ENCODE measurements at regions not wholly inside any gene's neighbourhood (a gene's known extent, or its start where the extent isn't known, plus 50 kb on each side); places are given as distances from the start of the nearest gene placed in this dataset.

DNA sequence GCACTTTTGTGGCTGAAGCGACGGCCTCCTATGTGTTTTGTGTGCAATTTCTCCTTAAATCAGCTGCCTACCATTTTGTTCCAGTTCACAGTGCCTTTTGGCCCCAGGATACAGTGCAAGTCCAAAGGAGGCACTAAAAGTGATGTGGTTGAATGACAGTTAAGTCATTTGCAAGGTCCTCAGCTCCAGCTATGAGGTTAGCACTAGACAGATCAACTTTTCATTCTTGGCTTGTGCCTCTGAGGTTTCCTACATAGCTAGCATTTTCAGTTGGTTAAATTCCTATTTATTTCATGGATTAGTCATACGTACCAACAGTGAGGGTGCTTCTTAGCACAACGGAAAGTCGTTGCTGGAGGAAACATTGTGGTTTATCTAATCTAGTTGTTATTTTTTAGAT, 59.3 kb upstream of the NTPCR start:
- DNase-seq (ENCODE audit: low read depth, low spot score): peak; percentile 67
- CTCF ChIA-PET: interaction anchor here (1.8 kb wide), 1 partner anchor 10 kb away, joined by 9 read pairs; no protein-coding TSS in a partner anchor
- POLR2A ChIA-PET: interaction anchor here (1.3 kb wide), 1 partner anchor 22 kb away, joined by 4 read pairs; no protein-coding TSS in a partner anchor
- TF ChIP-seq, protein P1, sequence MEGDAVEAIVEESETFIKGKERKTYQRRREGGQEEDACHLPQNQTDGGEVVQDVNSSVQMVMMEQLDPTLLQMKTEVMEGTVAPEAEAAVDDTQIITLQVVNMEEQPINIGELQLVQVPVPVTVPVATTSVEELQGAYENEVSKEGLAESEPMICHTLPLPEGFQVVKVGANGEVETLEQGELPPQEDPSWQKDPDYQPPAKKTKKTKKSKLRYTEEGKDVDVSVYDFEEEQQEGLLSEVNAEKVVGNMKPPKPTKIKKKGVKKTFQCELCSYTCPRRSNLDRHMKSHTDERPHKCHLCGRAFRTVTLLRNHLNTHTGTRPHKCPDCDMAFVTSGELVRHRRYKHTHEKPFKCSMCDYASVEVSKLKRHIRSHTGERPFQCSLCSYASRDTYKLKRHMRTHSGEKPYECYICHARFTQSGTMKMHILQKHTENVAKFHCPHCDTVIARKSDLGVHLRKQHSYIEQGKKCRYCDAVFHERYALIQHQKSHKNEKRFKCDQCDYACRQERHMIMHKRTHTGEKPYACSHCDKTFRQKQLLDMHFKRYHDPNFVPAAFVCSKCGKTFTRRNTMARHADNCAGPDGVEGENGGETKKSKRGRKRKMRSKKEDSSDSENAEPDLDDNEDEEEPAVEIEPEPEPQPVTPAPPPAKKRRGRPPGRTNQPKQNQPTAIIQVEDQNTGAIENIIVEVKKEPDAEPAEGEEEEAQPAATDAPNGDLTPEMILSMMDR (IDR thresholded peaks at IDR 0.05; ENCODE audit: insufficient read depth, low read length, missing control alignments): no peak
- no peak overlapping the region for H3K4me3 ChIP-seq (ENCODE audit: low read depth, low read length)

DNA sequence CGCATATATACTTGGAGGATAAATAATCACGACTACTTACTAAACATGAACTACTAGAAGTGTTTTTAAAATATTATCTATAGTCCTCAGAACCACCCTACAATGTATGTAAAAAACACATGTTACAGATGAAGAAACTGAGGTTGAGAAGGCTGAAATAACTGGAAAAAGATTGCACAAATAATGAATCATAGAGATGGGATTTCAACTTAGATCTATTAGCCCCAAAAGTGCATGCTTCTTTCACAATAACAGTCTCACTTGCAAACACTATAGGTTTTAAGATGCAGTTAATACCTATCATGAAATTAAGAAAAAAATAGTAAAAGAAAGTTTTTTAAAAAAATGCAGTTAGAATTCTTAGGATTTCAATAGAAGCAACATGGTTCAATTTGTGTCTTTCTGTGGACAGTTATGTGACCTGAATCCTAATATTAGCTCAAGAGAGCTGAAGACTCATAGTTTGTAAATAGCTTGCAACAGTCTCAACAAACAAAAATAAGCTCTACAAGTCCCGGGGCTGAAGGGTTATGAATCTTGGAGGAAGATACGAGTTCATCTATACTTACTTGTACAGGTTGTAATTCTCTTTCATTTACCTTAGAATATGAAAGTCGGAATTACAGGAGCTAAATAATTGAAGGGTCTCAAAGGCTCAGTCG, 58.6 kb upstream of the NTPCR start:
- no peak overlapping the region for H3K4me3 ChIP-seq (ENCODE audit: low read depth, low read length)
- ChIA-PET CTCF (interaction anchor here (0.8 to 1.8 kb wide), 3 partner anchors 11 to 98 kb away, joined by 3 to 9 read pairs (median 6); no protein-coding TSS in a partner anchor), POLR2A (interaction anchor here (1.3 kb wide), 1 partner anchor 23 kb away, joined by 4 read pairs; no protein-coding TSS in a partner anchor)
- TF ChIP-seq, protein P1 (IDR thresholded peaks at IDR 0.05; ENCODE audit: insufficient read depth, low read length, missing control alignments): no peak
- no peak for DNase-seq (ENCODE audit: low read depth, low spot score)

DNA sequence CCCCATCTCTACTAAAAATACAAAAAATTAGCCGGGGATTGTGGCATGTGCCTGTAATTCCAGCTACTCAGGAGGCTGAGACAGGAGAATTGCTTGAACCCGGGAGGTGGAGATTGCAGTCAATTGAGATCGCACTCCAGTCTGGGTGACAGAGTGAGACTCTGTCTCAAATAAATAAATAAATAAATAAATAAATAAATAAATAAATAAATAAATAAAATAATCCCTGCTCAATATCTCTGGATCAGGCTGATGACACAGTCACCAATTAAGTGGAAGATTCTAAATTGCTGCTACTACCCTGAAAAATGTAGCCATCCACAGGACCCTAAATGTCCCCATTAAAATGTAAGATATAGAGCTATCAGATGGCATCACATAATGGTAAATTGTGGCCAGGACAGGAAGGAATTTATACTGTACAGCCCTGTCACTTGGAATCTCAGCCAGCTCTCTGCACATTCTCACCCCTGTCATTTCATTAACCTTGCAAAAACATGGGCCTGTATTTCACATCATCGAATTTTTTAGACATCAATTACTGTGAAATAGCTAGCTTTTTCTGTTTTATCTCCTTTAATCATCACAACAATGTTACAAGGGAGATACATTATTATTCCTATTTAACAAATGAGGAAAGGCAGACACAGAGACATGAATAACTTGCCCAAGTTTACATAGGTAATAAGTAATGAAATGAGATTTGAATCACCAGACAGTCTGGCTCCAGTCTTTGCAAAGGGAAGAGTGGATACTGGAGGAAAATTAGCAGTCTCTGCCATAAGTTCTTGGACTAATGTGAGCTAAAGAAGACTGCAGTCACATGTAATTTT, 56.7 kb upstream of the NTPCR start:
- CTCF ChIA-PET: interaction anchor here (1.3 kb wide), 1 partner anchor 55 kb away, joined by 3 read pairs; no protein-coding TSS in a partner anchor
- no peak for DNase-seq (ENCODE audit: low read depth, low spot score)
- POLR2A ChIA-PET: no interaction called here

DNA sequence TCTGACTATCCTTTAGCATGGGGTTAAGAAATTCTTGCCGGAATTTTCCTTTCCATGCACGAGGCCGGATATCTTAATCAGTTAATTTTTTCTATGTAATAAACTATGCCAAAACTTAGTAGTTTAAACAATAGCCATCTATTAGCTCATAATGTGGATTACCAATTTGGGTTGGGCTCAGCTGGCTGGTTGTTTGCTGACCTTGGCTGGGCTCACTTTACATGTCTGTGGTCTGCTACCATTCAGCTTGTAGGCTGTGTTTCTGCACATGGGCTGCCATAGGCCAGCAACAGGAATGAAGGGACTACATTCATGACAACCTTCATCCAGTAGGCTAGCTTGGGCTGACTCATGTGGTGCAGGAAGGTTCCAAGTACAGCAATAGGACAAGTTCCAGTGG, 56.0 kb upstream of the NTPCR start:
- TF ChIP-seq, protein P1 (IDR thresholded peaks at IDR 0.05; ENCODE audit: insufficient read depth, low read length, missing control alignments): no peak
- H3K4me3 ChIP-seq (ENCODE audit: low read depth, low read length): no peak overlapping the region
- DNase-seq (ENCODE audit: low read depth, low spot score): no peak
- ChIA-PET POLR2A (interaction anchor here (0.7 kb wide), 1 partner anchor 89 kb away, joined by 3 read pairs; no protein-coding TSS in a partner anchor), CTCF (interaction anchor here (0.7 kb wide), 1 partner anchor 15 kb away, joined by 3 read pairs; no protein-coding TSS in a partner anchor)

More for the DNA sequence above, 56.7 kb upstream of the NTPCR start:
- TF ChIP-seq, protein P1 (IDR thresholded peaks at IDR 0.05; ENCODE audit: insufficient read depth, low read length, missing control alignments): no peak
- no peak overlapping the region for H3K4me3 ChIP-seq (ENCODE audit: low read depth, low read length)

DNA sequence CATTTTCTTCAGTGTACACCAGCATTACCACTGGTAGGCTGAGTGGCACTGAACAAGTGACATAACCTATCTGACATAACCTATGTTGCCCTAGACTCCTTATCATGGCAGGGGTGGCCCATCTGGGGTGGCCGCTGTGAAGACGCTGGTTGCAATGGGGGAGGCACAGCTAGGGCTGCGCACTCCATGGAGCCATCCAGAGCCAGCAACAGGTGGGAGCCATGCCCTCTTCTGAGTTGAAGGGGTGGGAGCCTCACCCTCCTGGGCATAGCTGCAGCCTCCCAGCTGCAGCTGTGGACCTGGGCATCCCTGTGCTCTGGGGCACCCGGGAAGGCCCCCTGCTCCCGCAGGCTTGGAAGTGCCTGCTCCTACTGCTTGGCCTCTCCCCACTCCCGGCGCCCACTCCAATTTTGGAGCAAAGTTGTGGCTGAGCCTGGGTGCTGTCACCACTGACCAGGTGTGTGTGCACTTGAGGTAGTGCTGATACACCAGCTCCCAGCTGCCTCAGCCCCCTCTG, 52.4 kb upstream of the NTPCR start:
- CTCF ChIA-PET: no interaction called here

More for the DNA sequence above, 52.4 kb upstream of the NTPCR start:
- POLR2A ChIA-PET: no interaction called here
- no peak overlapping the region for H3K4me3 ChIP-seq (ENCODE audit: low read depth, low read length)
- DNase-seq (ENCODE audit: low read depth, low spot score): no peak
- TF ChIP-seq, protein P1 (IDR thresholded peaks at IDR 0.05; ENCODE audit: insufficient read depth, low read length, missing control alignments): no peak

Measured in AG04449 (cell line).